ENCODE measurements at regions not wholly inside any gene's neighbourhood (a gene's known extent, or its start where the extent isn't known, plus 50 kb on each side); places are given as distances from the start of the nearest gene placed in this dataset.

GRCh38 chr1:195130598-195130997, 1477.6 kb downstream of the KCNT2 start:
- intact Hi-C loops (cut with DNase I), result no loop called here
- ATAC-seq (ENCODE audit: poor library complexity) (no peak), DNase-seq (no peak)

GRCh38 chr1:195122497-195122896, 1485.7 kb downstream of the KCNT2 start:
- no peak for ATAC-seq (ENCODE audit: poor library complexity)
- intact Hi-C loops (cut with DNase I), result no loop called here
- no peak for DNase-seq

GRCh38 chr1:195113471-195113870, 1494.8 kb downstream of the KCNT2 start:
- no peak for DNase-seq
- no peak for ATAC-seq (ENCODE audit: poor library complexity)
- intact Hi-C loops (cut with DNase I), result no loop called here

- no peak for DNase-seq
- no peak for ATAC-seq (ENCODE audit: poor library complexity)
- intact Hi-C loops (cut with DNase I), result no loop called here
Measured at GRCh38 chr1:195105773-195106172, 1502.5 kb downstream of the KCNT2 start.

- ATAC-seq (ENCODE audit: poor library complexity), result no peak
- no peak for DNase-seq
Measured at GRCh38 chr1:195105281-195105680, 1503.0 kb downstream of the KCNT2 start.

GRCh38 chr1:195097316-195097715, 1510.9 kb downstream of the KCNT2 start:
- intact Hi-C loops (cut with DNase I), result no loop called here
- ATAC-seq (ENCODE audit: poor library complexity), result no peak
- DNase-seq, result no peak

More at GRCh38 chr1:195105281-195105680, 1503.0 kb downstream of the KCNT2 start:
- intact Hi-C loops (cut with DNase I), result no loop called here

- ATAC-seq (ENCODE audit: poor library complexity) (no peak), DNase-seq (peak; percentile 20)
- intact Hi-C loops (cut with DNase I), result no loop called here
Measured at GRCh38 chr1:195096051-195096521, 1512.2 kb downstream of the KCNT2 start.

GRCh38 chr1:195085196-195085595, 1523.0 kb downstream of the KCNT2 start:
- DNase-seq (no peak), ATAC-seq (ENCODE audit: poor library complexity) (no peak)
- intact Hi-C loops (cut with DNase I), result no loop called here

GRCh38 chr1:195082183-195082582, 1526.1 kb downstream of the KCNT2 start:
- intact Hi-C loops (cut with DNase I), result no loop called here
- ATAC-seq (ENCODE audit: poor library complexity), result no peak
- DNase-seq, result no peak

GRCh38 chr1:195076682-195077081, 1531.6 kb downstream of the KCNT2 start:
- intact Hi-C loops (cut with DNase I), result no loop called here
- no peak for DNase-seq
- ATAC-seq (ENCODE audit: poor library complexity), result no peak

- ATAC-seq (ENCODE audit: poor library complexity) (no peak), DNase-seq (no peak)
- intact Hi-C loops (cut with DNase I), result no loop called here
Measured at GRCh38 chr1:195075973-195076372, 1532.3 kb downstream of the KCNT2 start.

GRCh38 chr1:195071461-195071860, 1536.8 kb downstream of the KCNT2 start:
- DNase-seq (no peak), ATAC-seq (ENCODE audit: poor library complexity) (no peak)
- intact Hi-C loops (cut with DNase I), result no loop called here

- intact Hi-C loops (cut with DNase I), result no loop called here
- DNase-seq, result no peak
- ATAC-seq (ENCODE audit: poor library complexity), result no peak
Measured at GRCh38 chr1:195065437-195065836, 1542.8 kb downstream of the KCNT2 start.

- DNase-seq (no peak), ATAC-seq (ENCODE audit: poor library complexity) (no peak)
- intact Hi-C loops (cut with DNase I), result no loop called here
Measured at GRCh38 chr1:195064358-195064757, 1543.9 kb downstream of the KCNT2 start.

GRCh38 chr1:195054217-195054687, 1554.0 kb downstream of the KCNT2 start:
- DNase-seq (no peak), ATAC-seq (ENCODE audit: poor library complexity) (no peak)
- intact Hi-C loops (cut with DNase I), result no loop called here

GRCh38 chr1:195053478-195053877, 1554.8 kb downstream of the KCNT2 start:
- no peak for ATAC-seq (ENCODE audit: poor library complexity)

GRCh38 chr1:195047772-195048171, 1560.5 kb downstream of the KCNT2 start:
- DNase-seq, result no peak
- ATAC-seq (ENCODE audit: poor library complexity), result no peak
- intact Hi-C loops (cut with DNase I), result no loop called here

More at GRCh38 chr1:195053478-195053877, 1554.8 kb downstream of the KCNT2 start:
- DNase-seq, result no peak
- intact Hi-C loops (cut with DNase I), result no loop called here

- intact Hi-C loops (cut with DNase I), result no loop called here
- ATAC-seq (ENCODE audit: poor library complexity) (no peak), DNase-seq (no peak)
Measured at GRCh38 chr1:195045072-195045471, 1563.2 kb downstream of the KCNT2 start.

GRCh38 chr1:195030793-195031192, 1577.4 kb downstream of the KCNT2 start:
- peak; percentile 18 for DNase-seq
- intact Hi-C loops (cut with DNase I), result no loop called here
- no peak for ATAC-seq (ENCODE audit: poor library complexity)

- intact Hi-C loops (cut with DNase I), result no loop called here
- ATAC-seq (ENCODE audit: poor library complexity) (no peak), DNase-seq (no peak)
Measured at GRCh38 chr1:195026792-195027191, 1581.4 kb downstream of the KCNT2 start.

- no peak for DNase-seq
- intact Hi-C loops (cut with DNase I), result no loop called here
Measured at GRCh38 chr1:195019385-195019784, 1588.9 kb downstream of the KCNT2 start.

More at GRCh38 chr1:195019385-195019784, 1588.9 kb downstream of the KCNT2 start:
- no peak for ATAC-seq (ENCODE audit: poor library complexity)

Data from Right ventricle myocardium superior (tissue), 1 donor.